ENCODE measurements at regions not wholly inside any gene's neighbourhood (a gene's known extent, or its start where the extent isn't known, plus 50 kb on each side); places are given as distances from the start of the nearest gene placed in this dataset.
"Not testable (repeated sequence)": the region's sequence is repeated elsewhere in the genome, so short reads cannot be mapped to it uniquely, and the experiment has no call there.

DNA sequence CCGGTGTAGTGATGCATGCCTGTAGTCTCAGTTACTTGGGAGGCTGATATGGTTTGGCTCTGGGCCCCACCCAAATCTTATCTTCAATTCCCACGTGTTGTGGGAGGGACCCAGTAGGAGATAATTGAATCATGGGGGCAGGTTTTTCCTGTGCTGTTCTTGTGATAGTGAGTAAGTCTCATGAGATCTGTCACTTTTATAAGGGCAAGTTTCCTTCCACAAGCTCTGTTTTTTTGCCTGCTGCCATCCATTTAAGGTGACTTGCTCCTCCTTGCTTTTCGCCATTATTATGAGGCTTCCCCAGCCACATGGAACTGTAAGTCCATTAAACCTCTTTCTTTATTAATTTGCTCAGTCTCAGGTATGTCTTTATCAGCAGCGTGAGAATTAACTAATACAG, 566.7 kb upstream of the NECTIN3 start:
- H3K27me3 Mint-ChIP-seq, result no peaks in the 10 kb centered on the region
- no peaks in the 10 kb centered on the region for H3K9me3 Mint-ChIP-seq

DNA sequence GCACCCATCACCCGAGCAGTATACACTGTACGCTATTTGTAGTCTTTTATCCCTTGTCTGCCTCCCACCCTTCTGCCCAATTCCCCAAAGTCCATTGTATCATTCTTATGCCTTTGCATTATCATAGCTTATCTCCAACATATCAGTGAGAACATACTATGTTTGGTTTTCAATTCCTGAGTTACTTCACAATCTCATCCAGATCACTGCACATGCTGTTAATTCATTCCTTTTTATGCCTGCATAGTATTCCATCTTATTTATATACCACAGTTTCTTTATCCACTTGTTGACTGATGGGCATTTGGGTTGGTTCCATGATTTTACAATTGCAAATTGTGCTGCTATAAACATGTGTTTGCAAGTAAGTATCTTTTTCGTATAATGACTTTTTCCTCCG, 564.7 kb upstream of the NECTIN3 start:
- intact Hi-C loops (cut with micrococcal nuclease), result no loop called here
- Mint-ChIP-seq H3K4me1 (no peaks in the 10 kb centered on the region), H3K27me3 (no peaks in the 10 kb centered on the region), H3K9me3 (no peaks in the 10 kb centered on the region), H3K27ac (no peak overlapping the region), H3K4me3 (no peak overlapping the region), H3K36me3 (ENCODE audit: low read depth) (no peaks in the 10 kb centered on the region)
- DNase-seq, result no peak

More for the DNA sequence above, 566.7 kb upstream of the NECTIN3 start:
- no peak for DNase-seq
- Mint-ChIP-seq H3K4me1 (no peaks in the 10 kb centered on the region), H3K36me3 (ENCODE audit: low read depth) (no peaks in the 10 kb centered on the region), H3K4me3 (no peak overlapping the region), H3K27ac (no peak overlapping the region)
- intact Hi-C loops (cut with micrococcal nuclease), result no loop called here

DNA sequence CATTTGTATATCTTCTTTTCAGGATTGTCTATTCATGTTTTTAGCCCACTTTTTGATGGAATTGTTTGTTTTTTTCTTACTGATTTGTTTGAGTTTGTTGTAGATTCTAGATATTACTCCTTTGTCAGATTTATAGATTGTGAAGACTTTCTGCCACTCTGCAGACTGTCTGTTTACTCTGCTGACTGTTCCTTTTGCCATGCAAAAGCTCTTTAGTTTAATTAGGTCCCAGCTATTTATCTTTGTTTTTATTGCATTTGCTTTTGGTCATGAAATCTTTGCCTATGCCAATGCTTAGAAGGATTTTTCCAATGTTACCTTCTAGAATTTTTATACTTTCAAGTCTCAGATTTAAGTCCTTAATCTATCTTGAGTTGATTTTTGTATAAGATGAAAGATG, 564.0 kb upstream of the NECTIN3 start:
- H3K36me3 Mint-ChIP-seq (ENCODE audit: low read depth); H3K4me1 Mint-ChIP-seq; DNase-seq; H3K27me3 Mint-ChIP-seq; H3K4me3 Mint-ChIP-seq; intact Hi-C loops (cut with micrococcal nuclease); H3K27ac Mint-ChIP-seq; H3K9me3 Mint-ChIP-seq: not testable (repeated sequence)

DNA sequence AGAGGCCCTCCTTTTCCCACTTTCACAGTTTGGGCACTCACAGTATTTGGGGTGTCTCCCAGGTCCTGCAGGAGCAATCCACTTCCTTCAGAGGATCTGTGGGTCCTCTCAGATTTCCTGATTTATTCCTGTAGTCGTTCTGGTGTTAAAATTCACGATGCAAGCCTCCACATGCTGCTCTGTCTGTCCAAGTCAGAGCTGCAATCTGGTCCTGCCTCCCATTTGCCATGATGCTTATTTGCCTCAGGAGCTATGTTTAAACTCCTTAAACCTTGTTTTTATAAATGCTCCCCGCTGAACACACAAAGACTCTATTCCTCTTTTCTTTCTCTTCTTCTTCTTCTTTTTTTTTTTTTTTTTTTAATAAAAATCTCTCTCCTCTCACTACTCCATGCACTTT, 558.7 kb upstream of the NECTIN3 start:
- no peaks in the 10 kb centered on the region for H3K9me3 Mint-ChIP-seq
- H3K4me3 Mint-ChIP-seq, result no peak overlapping the region
- no peaks in the 10 kb centered on the region for H3K36me3 Mint-ChIP-seq (ENCODE audit: low read depth)
- DNase-seq, result no peak
- H3K27me3 Mint-ChIP-seq, result no peaks in the 10 kb centered on the region
- no peak overlapping the region for H3K27ac Mint-ChIP-seq
- intact Hi-C loops (cut with micrococcal nuclease), result no loop called here
- no peaks in the 10 kb centered on the region for H3K4me1 Mint-ChIP-seq

DNA sequence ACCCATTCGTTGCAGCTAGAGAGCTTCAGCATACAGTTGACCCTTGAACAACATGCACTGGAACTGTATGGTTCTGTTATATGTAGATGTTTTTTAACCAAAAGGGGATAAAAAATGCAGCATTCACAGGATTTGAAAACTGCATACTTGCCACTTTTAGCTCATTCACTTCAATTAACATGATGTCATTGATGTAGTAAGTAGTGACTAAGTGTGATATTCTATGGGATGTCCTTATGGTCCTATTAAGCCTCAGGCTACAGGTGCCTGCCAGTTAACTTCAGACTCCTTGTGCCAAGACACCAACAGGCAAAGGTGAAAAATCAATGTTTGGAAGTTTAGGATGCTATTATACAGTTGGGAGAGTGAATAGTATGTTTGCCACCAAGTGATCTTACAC, 553.6 kb upstream of the NECTIN3 start:
- H3K4me3 Mint-ChIP-seq, result no peak overlapping the region

DNA sequence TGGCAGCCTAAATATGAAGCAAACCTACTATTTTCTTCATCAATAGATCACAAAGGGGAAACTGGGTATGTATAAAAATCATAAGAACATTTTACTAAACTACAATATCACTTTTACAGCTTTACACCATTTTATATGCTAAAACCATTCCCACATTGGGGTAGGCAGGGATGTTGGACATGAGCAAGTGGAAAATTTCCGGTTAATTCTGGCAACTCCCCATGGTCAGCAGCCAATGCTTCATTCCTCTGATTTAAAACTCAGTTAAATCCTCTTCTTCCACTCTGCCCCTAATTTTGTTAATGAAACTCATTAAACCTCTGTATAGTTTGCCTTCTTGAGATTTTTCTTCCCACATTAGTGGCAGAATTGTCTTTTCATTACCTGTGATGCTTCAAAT, 552.5 kb upstream of the NECTIN3 start:
- Mint-ChIP-seq H3K36me3 (ENCODE audit: low read depth) (no peaks in the 10 kb centered on the region), H3K9me3 (no peaks in the 10 kb centered on the region), H3K4me3 (no peak overlapping the region), H3K27ac (no peak overlapping the region), H3K27me3 (no peaks in the 10 kb centered on the region), H3K4me1 (no peaks in the 10 kb centered on the region)
- DNase-seq, result no peak
- intact Hi-C loops (cut with micrococcal nuclease), result no loop called here

More for the DNA sequence above, 553.6 kb upstream of the NECTIN3 start:
- H3K9me3 Mint-ChIP-seq, result no peaks in the 10 kb centered on the region
- H3K36me3 Mint-ChIP-seq (ENCODE audit: low read depth), result no peaks in the 10 kb centered on the region
- no peak for DNase-seq
- no peaks in the 10 kb centered on the region for H3K4me1 Mint-ChIP-seq
- no peaks in the 10 kb centered on the region for H3K27me3 Mint-ChIP-seq
- intact Hi-C loops (cut with micrococcal nuclease), result no loop called here
- H3K27ac Mint-ChIP-seq, result no peak overlapping the region

DNA sequence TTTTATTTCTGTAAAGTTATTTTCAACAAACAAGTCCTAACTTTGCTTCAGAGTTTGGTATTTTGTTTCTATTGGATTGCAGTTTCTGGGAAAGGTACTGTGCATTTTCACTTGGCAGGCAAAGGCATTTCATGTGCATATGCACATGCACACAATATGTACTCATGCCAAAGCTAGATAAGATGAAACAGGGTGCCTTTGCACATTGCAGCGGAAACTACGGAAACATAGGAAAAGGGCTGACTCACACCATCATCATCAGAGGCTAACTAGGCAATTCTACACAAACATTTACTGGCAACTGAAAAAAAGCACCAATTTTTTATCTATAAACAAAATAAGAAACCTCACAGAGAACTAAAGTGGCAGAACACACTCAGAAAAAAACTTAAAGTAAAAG, 550.6 kb upstream of the NECTIN3 start:
- no peaks in the 10 kb centered on the region for H3K27me3 Mint-ChIP-seq
- H3K9me3 Mint-ChIP-seq, result no peaks in the 10 kb centered on the region
- DNase-seq, result no peak
- intact Hi-C loops (cut with micrococcal nuclease), result no loop called here
- H3K36me3 Mint-ChIP-seq (ENCODE audit: low read depth), result no peaks in the 10 kb centered on the region
- no peak overlapping the region for H3K4me3 Mint-ChIP-seq
- no peaks in the 10 kb centered on the region for H3K4me1 Mint-ChIP-seq
- H3K27ac Mint-ChIP-seq, result no peak overlapping the region

DNA sequence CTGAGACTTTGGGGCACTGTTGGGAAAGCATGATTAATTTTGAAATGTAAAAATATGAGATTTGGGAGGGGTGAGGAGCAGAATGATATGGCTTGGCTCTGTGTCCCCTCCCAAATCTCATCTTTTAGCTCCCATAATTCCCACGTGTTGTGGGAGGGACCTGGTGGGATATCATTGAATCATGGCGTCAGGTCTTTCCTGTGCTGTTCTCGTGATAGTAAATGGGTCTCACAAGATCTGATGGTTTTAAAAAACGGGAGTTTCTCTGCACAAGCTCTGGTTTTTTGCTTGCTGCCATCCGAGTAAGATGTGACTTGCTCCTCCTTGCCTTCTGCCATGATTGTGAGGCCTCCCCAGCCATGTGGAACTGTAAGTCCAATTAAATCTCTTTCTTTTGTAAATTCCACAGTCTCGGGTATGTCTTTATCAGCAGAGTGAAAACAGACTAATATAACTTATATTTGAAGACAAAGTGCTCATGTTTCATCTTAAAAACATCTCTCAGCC, 546.0 kb upstream of the NECTIN3 start:
- H3K27ac Mint-ChIP-seq; DNase-seq; H3K36me3 Mint-ChIP-seq (ENCODE audit: low read depth); H3K4me1 Mint-ChIP-seq; H3K9me3 Mint-ChIP-seq; H3K4me3 Mint-ChIP-seq; intact Hi-C loops (cut with micrococcal nuclease); H3K27me3 Mint-ChIP-seq: not testable (repeated sequence)

DNA sequence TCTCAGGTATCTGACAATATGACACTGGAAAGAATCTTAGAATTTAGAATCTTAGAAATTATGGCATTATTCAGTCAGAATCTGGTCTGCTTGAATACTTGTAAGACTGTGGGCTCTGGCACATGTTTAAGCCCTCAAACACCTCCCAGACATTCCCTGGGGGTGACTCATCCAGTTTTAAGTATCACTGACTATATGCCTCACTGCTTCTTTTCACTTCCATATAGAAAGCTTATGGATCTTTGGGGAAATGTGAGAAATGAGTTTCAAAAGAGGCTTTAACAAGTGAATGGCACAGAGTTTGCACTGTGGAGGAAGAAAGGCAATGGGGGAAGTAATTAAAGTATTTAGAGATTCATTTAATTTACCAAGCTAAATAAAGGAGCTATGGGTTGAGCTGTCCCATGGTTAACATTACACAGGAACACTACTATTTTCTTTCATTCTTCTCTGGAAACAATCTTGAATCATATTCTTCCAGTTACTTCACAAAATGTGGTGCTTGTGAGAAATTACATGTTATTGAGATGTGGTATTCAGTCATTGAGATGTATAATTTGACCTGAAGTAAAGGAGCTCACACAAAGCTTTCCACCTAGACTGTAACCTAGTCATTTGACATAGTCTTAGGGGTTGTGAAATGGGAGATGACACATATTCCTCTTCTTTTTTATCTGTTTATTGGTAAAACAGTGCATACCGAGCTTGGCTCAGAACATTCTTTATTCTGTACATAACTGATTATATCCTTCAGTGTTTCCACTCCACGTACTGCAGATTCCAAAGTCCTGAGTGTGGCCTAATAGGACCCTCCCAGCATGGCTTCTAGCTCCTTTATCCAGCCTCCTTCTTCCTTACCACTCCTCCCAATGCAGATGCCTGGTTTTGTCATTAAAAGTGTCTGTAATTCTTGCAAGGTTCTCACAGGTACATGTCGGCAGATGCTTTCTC, 544.6 kb upstream of the NECTIN3 start:
- no peak overlapping the region for H3K27ac Mint-ChIP-seq
- DNase-seq, result no peak
- no peaks in the 10 kb centered on the region for H3K9me3 Mint-ChIP-seq
- H3K27me3 Mint-ChIP-seq, result no peaks in the 10 kb centered on the region
- H3K4me1 Mint-ChIP-seq, result no peaks in the 10 kb centered on the region
- no peak overlapping the region for H3K4me3 Mint-ChIP-seq
- intact Hi-C loops (cut with micrococcal nuclease), result no loop called here
- no peaks in the 10 kb centered on the region for H3K36me3 Mint-ChIP-seq (ENCODE audit: low read depth)

DNA sequence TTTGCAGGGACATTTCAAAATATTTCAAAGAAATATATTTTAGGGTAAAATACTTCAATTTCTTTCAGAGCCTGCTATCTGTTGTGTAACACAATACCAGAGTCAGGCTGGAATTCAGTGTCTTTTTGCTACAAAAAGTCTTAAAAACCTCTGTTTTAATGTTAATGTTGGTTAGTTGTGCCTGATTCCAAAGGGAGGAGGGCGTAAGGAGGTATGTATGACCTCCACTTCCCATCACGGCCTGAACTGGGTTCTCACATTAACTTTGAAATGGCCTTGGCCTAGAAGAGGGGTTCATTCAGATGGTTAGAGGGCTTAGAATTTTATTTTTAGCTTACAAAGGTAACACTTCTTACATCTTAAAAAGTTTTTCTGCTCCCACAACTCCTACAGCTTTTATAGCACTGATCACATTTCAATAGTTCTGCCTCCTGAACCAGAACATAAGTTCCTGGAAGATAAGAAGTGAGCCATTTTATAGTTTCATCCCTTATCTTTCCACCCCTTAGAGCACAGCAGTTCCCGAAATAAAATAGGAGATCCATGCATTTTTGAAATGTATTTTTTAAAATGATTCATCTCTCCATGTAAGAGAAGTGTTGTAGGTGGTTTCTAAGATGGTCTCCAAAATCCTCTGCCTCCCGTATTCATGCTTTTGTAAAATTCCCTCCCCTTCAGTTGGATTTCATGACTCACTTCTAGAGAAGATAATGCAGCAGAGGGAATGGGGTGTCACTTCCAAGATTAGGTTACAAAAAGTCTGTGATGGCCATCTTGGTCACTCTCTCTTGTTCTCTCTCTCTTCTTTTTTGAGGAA, 543.1 kb upstream of the NECTIN3 start:
- H3K27ac Mint-ChIP-seq, result no peak overlapping the region
- intact Hi-C loops (cut with micrococcal nuclease), result no loop called here
- no peak for DNase-seq

DNA sequence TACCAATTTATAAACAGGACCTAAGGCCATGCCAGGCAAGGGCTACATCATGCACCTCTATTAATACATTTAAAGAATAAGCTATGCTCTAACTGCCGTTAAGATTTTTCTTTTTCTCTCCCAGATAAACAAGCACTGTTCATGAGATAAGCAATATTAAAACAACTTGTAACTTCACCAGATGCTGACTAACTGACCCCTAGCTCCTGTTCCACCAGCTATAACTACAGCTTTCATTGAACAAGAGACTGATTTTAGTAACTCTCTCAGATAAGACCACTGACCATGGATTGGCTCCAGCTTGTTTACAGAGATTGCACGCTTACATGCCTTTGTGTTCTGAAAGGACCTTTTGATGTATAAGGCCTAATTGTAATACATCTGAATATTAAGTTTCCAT, 540.7 kb upstream of the NECTIN3 start:
- H3K27ac Mint-ChIP-seq, result no peak overlapping the region
- H3K36me3 Mint-ChIP-seq (ENCODE audit: low read depth), result no peaks in the 10 kb centered on the region
- H3K4me3 Mint-ChIP-seq, result no peak overlapping the region
- H3K9me3 Mint-ChIP-seq, result no peaks in the 10 kb centered on the region
- no peak for DNase-seq
- intact Hi-C loops (cut with micrococcal nuclease), result no loop called here
- H3K27me3 Mint-ChIP-seq, result no peaks in the 10 kb centered on the region
- H3K4me1 Mint-ChIP-seq, result no peaks in the 10 kb centered on the region

More for the DNA sequence above, 543.1 kb upstream of the NECTIN3 start:
- Mint-ChIP-seq H3K27me3 (no peaks in the 10 kb centered on the region), H3K36me3 (ENCODE audit: low read depth) (no peaks in the 10 kb centered on the region), H3K4me1 (no peaks in the 10 kb centered on the region), H3K4me3 (no peak overlapping the region), H3K9me3 (no peaks in the 10 kb centered on the region)

DNA sequence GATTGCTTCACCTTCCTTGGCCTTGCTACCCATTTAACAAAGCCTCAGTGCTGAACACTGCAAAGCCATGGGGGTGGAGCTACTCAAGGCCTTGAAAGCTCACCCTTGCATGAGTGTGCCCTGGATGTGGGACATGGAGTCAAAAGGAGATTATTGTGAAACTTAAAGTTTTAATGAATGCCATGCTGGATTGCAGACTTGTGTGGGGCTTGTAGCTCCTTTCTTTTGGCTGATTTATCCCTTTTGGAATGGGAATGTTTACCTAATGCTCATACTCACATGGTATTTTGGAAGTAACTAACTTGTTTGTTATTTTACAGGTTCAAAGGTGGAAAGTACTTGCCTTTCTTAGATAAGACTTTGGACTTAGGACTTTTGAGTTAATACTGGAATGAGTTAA, 538.5 kb upstream of the NECTIN3 start:
- DNase-seq, result no peak
- no peaks in the 10 kb centered on the region for H3K36me3 Mint-ChIP-seq (ENCODE audit: low read depth)
- no peaks in the 10 kb centered on the region for H3K9me3 Mint-ChIP-seq
- H3K4me3 Mint-ChIP-seq, result no peak overlapping the region
- intact Hi-C loops (cut with micrococcal nuclease), result no loop called here
- no peaks in the 10 kb centered on the region for H3K4me1 Mint-ChIP-seq
- no peaks in the 10 kb centered on the region for H3K27me3 Mint-ChIP-seq
- no peak overlapping the region for H3K27ac Mint-ChIP-seq

DNA sequence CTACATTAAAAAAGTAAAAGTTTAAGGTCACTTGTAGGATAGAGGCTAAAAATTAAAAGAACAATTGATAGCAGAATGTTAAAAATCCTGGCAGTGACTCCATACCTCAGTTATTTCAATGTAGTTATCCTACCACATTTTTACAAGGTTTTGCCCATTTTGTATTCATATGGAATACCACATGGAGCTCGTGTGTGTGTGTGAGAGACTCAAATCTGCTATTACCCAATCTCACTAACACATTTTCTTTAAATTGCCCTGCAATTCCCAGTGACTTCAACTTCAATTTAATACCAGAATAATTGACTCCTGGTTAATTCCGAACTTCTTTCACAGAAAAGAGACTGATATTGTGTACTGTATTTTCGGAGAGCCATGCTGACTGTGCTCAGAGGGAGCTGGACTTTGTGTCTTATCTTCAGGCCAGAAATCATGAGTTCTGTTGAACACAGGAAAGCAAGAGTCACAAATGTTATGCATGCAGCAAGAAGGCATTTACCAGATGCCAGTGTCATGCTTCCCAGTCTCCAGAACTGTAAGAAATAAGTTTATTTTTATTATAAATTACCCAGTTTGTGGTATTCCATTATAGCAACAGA, 529.0 kb upstream of the NECTIN3 start:
- DNase-seq, result no peak
- intact Hi-C loops (cut with micrococcal nuclease), result no loop called here
- no peaks in the 10 kb centered on the region for H3K36me3 Mint-ChIP-seq (ENCODE audit: low read depth)
- no peaks in the 10 kb centered on the region for H3K4me1 Mint-ChIP-seq
- no peak overlapping the region for H3K27ac Mint-ChIP-seq
- no peaks in the 10 kb centered on the region for H3K27me3 Mint-ChIP-seq
- no peaks in the 10 kb centered on the region for H3K9me3 Mint-ChIP-seq
- no peak overlapping the region for H3K4me3 Mint-ChIP-seq

DNA sequence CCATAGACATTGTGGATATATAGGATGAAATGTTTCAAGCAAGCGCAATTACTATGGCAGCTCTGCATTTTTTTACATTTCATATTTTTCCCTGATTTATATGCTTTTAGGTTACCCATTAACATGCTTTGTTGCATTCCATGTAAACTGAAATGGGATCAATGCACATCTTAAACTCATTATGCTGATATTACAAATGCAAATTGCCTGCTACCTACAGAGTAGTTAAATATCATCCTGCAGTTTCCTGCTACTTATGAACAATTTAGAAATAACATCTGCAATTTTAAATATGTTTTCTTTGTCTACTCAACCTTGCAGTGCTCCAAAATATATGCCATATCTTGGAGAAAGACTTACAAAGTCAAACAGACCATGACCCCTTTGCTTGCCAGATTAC, 526.9 kb upstream of the NECTIN3 start:
- Mint-ChIP-seq H3K4me3 (no peak overlapping the region), H3K27ac (no peak overlapping the region), H3K9me3 (no peaks in the 10 kb centered on the region), H3K27me3 (no peaks in the 10 kb centered on the region), H3K36me3 (ENCODE audit: low read depth) (no peaks in the 10 kb centered on the region), H3K4me1 (no peaks in the 10 kb centered on the region)
- intact Hi-C loops (cut with micrococcal nuclease), result no loop called here
- no peak for DNase-seq
